Neuronal stem cell (in vitro differentiated cells): ENCODE measurements at regions not wholly inside any gene's neighbourhood (a gene's known extent, or its start where the extent isn't known, plus 50 kb on each side); places are given as distances from the start of the nearest gene placed in this dataset.

ENCODE experiments used
- DNase-seq: peaks from one replicate; pipeline ENCODE4 v3.0.0-alpha.2; 2013; ENCODE audit warnings: low spot score
- H2AFZ ChIP-seq: one replicate; pipeline ENCODE4 v1.6.1; 2013; ENCODE audit warnings: mild to moderate bottlenecking, low read length, inconsistent platforms
- H2AK5ac ChIP-seq: 2 replicates; pipeline ENCODE4 v1.6.1; 2013; ENCODE audit warnings: low read depth, mild to moderate bottlenecking, inconsistent platforms, low read length, moderate library complexity, mixed read lengths
- H2BK120ac ChIP-seq: 2 replicates; pipeline ENCODE4 v1.6.1; 2013; ENCODE audit warnings: low read depth, mild to moderate bottlenecking, inconsistent platforms, low read length, moderate library complexity, mixed read lengths
- H2BK12ac ChIP-seq: one replicate; pipeline ENCODE4 v1.6.1; 2013; ENCODE audit warnings: low read length, inconsistent platforms
- H2BK15ac ChIP-seq: 2 replicates; pipeline ENCODE4 v1.6.1; 2013; ENCODE audit warnings: mild to moderate bottlenecking, low read length, inconsistent platforms, mixed read lengths
- H2BK5ac ChIP-seq: one replicate; pipeline ENCODE4 v1.6.1; 2013; ENCODE audit warnings: inconsistent platforms, mild to moderate bottlenecking, low read length, moderate library complexity
- H3K14ac ChIP-seq: one replicate; pipeline ENCODE4 v1.6.1; 2013; ENCODE audit warnings: low read length, inconsistent platforms
- H3K18ac ChIP-seq: 2 replicates; pipeline ENCODE4 v1.6.1; 2013; ENCODE audit warnings: low read length, inconsistent platforms
- H3K23ac ChIP-seq: 2 replicates; pipeline ENCODE4 v1.6.1; 2013; ENCODE audit warnings: low read depth, mild to moderate bottlenecking, mixed read lengths, low read length, inconsistent platforms; ENCODE audit not compliant: poor library complexity
- H3K27ac ChIP-seq: replicated peaks from 3 replicates; pipeline ENCODE4 v1.5.1; 2013; ENCODE audit warnings: low read length, inconsistent platforms
- H3K27me3 ChIP-seq, 3 experiments: 2 replicates each; pipeline ENCODE4 v1.6.1; 2013; ENCODE audit warnings: low read length in 3 of 3, mild to moderate bottlenecking in 2 of 3, inconsistent platforms in 1 of 3, low read depth in 1 of 3, mixed read lengths in 1 of 3, moderate library complexity in 1 of 3; ENCODE audit not compliant: control insufficient read depth in 3 of 3, insufficient read depth in 3 of 3
- H3K36me3 ChIP-seq, 2 donors: replicated peaks in 1 of 2; 2 replicates each; pipeline ENCODE4 v1.6.1; 2013; ENCODE audit warnings: low read length in 2 of 2; ENCODE audit not compliant: control insufficient read depth in 2 of 2, insufficient read depth in 2 of 2
- H3K4ac ChIP-seq: 2 replicates; pipeline ENCODE4 v1.6.1; 2013; ENCODE audit warnings: inconsistent platforms, mild to moderate bottlenecking, low read length, moderate library complexity
- H3K4me1 ChIP-seq, 2 donors: 1 replicate in 1 of 2; 2 replicates in 1 of 2; pipeline ENCODE4 v1.6.1; 2013; ENCODE audit warnings: low read length in 2 of 2, low read depth in 1 of 2; ENCODE audit not compliant: control insufficient read depth in 2 of 2, insufficient read depth in 1 of 2
- H3K4me2 ChIP-seq: one replicate; pipeline ENCODE4 v1.6.1; 2013; ENCODE audit warnings: mild to moderate bottlenecking, low read length, inconsistent platforms; ENCODE audit not compliant: insufficient read depth, poor library complexity, severe bottlenecking
- H3K4me3 ChIP-seq, 2 donors: 2 replicates each; pipeline ENCODE4 v1.5.1; 2013; ENCODE audit warnings: low read length in 2 of 2, mild to moderate bottlenecking in 2 of 2, inconsistent platforms in 1 of 2, moderate library complexity in 1 of 2
- H3K79me1 ChIP-seq: one replicate; pipeline ENCODE4 v1.6.1; 2013; ENCODE audit warnings: low read depth, mild to moderate bottlenecking, inconsistent platforms, low read length, moderate library complexity
- H3K9ac ChIP-seq: one replicate; pipeline ENCODE4 v1.6.1; 2013; ENCODE audit warnings: mild to moderate bottlenecking, low read depth, low read length, inconsistent platforms; ENCODE audit not compliant: poor library complexity
- H3K9me3 ChIP-seq, 2 donors: replicated peaks in 1 of 2; 2 replicates each; pipeline versions ENCODE3 to v1.6.1; 2013; ENCODE audit warnings: low read length in 2 of 2, mild to moderate bottlenecking in 2 of 2, inconsistent platforms in 1 of 2, low read depth in 1 of 2, mixed read lengths in 1 of 2, moderate library complexity in 1 of 2; ENCODE audit not compliant: control insufficient read depth in 2 of 2, insufficient read depth in 1 of 2
- H4K8ac ChIP-seq: one replicate; pipeline ENCODE4 v1.6.1; 2013; ENCODE audit warnings: low read depth, mild to moderate bottlenecking, inconsistent platforms, low read length, moderate library complexity
- H4K91ac ChIP-seq: one replicate; pipeline ENCODE4 v1.6.1; 2013; ENCODE audit warnings: low read length, low read depth, mild to moderate bottlenecking, inconsistent platforms; ENCODE audit not compliant: poor library complexity
- WGBS, 2 donors: extraction: QIAGEN DNeasy Blood & Tissue Kit; methylation state at CpG; one replicate each; pipeline ENCODE4 v1.1.7; 2013; ENCODE audit warnings: missing lambda C conversion rate in 2 of 2, mixed read lengths in 1 of 2; ENCODE audit not compliant: insufficient read length in 2 of 2, insufficient replicate concordance in 1 of 2; ENCODE audit errors: extremely low coverage in 2 of 2; 5-methylcytosine and 5-hydroxymethylcytosine counted together

- no peak overlapping the region for H3K9ac ChIP-seq
Observed at GRCh38 chr9:115196919-115197318, 79.0 kb upstream of the TNC start.

GRCh38 chr9:115198001-115198400, 80.0 kb upstream of the TNC start:
- peak overlapping the region; percentile 28 for H2AFZ ChIP-seq
- H4K91ac ChIP-seq, result no peak overlapping the region
- H3K14ac ChIP-seq, result no peak overlapping the region
- no peak overlapping the region for H2BK15ac ChIP-seq
- no peak overlapping the region for H2BK120ac ChIP-seq
- H3K79me1 ChIP-seq, result no peaks in the 10 kb centered on the region
- no peak overlapping the region for H3K9ac ChIP-seq
- no peak for DNase-seq
- no CpG with 5 or more reads among the region's 4 CpGs for WGBS, 2 donors
- no peak overlapping the region for H2AK5ac ChIP-seq
- peaks cover 0 to 1% of the 10 kb centered on the region in 2 donors for H3K4me1 ChIP-seq
- no peak overlapping the region for H2BK12ac ChIP-seq
- no peak overlapping the region for H3K18ac ChIP-seq
- no peak overlapping the region for H3K27ac ChIP-seq
- peaks cover 0 to 2% of the 10 kb centered on the region in 2 donors for H3K9me3 ChIP-seq
- no peak overlapping the region for H3K4me2 ChIP-seq
- no peak overlapping the region for H2BK5ac ChIP-seq
- H3K4me3 ChIP-seq, result no peak overlapping the region
- no peaks in the 10 kb centered on the region for H3K27me3 ChIP-seq
- H4K8ac ChIP-seq, result no peak overlapping the region
- no peaks in the 10 kb centered on the region for H3K36me3 ChIP-seq
- H3K4ac ChIP-seq, result no peak overlapping the region
- H3K23ac ChIP-seq, result no peak overlapping the region

More at GRCh38 chr9:115196919-115197318, 79.0 kb upstream of the TNC start:
- H3K4ac ChIP-seq, result no peak overlapping the region
- DNase-seq, result no peak
- H3K23ac ChIP-seq, result no peak overlapping the region
- H2BK120ac ChIP-seq, result no peak overlapping the region
- no peak overlapping the region for H3K14ac ChIP-seq
- H4K91ac ChIP-seq, result no peak overlapping the region
- peaks cover 0 to 1% of the 10 kb centered on the region in 2 donors for H3K4me1 ChIP-seq
- H2AFZ ChIP-seq, result no peak overlapping the region
- no peak overlapping the region for H2BK5ac ChIP-seq
- no peak overlapping the region for H2BK15ac ChIP-seq
- H3K18ac ChIP-seq, result peak overlapping the region; percentile 23
- H3K79me1 ChIP-seq, result no peaks in the 10 kb centered on the region
- H2BK12ac ChIP-seq, result no peak overlapping the region
- H4K8ac ChIP-seq, result no peak overlapping the region
- WGBS, 2 donors, result no CpG with 5 or more reads among the region's 3 CpGs
- no peak overlapping the region for H3K4me2 ChIP-seq
- H2AK5ac ChIP-seq, result no peak overlapping the region
- H3K9me3 ChIP-seq, result peaks cover 0 to 2% of the 10 kb centered on the region in 2 donors
- H3K27me3 ChIP-seq, result no peaks in the 10 kb centered on the region
- H3K36me3 ChIP-seq, result no peaks in the 10 kb centered on the region
- no peak overlapping the region for H3K4me3 ChIP-seq
- no peak overlapping the region for H3K27ac ChIP-seq

- Histone ChIP-seq H2BK5ac (no peak overlapping the region), H4K91ac (no peak overlapping the region), H3K9ac (no peak overlapping the region), H2AK5ac (no peak overlapping the region), H4K8ac (no peak overlapping the region), H3K23ac (no peak overlapping the region), H3K9me3 (no peaks in the 10 kb centered on the region), H3K4me3 (no peak overlapping the region), H3K14ac (no peak overlapping the region), H3K18ac (no peak overlapping the region), H2BK15ac (no peak overlapping the region), H3K4me2 (no peak overlapping the region), H3K27me3 (no peaks in the 10 kb centered on the region), H3K4ac (no peak overlapping the region), H2BK12ac (no peak overlapping the region), H3K79me1 (no peaks in the 10 kb centered on the region), H2AFZ (no peak overlapping the region), H2BK120ac (no peak overlapping the region), H3K4me1 (peaks cover 0 to 1% of the 10 kb centered on the region in 2 donors), H3K27ac (no peak overlapping the region), H3K36me3 (no peaks in the 10 kb centered on the region)
- WGBS, 2 donors, result no CpG with 5 or more reads among the region's 3 CpGs
- no peak for DNase-seq
Observed at GRCh38 chr9:115200711-115201505, 83.0 kb upstream of the TNC start.

GRCh38 chr9:115202181-115202580, 84.2 kb upstream of the TNC start:
- Histone ChIP-seq H2BK12ac (no peak overlapping the region), H2BK15ac (no peak overlapping the region), H3K79me1 (no peaks in the 10 kb centered on the region), H3K36me3 (no peaks in the 10 kb centered on the region), H3K9ac (no peak overlapping the region), H3K27ac (no peak overlapping the region), H3K9me3 (no peaks in the 10 kb centered on the region), H3K18ac (no peak overlapping the region), H3K4me1 (peaks cover 0 to 3% of the 10 kb centered on the region in 2 donors), H3K4me2 (no peak overlapping the region), H3K14ac (no peak overlapping the region), H4K8ac (no peak overlapping the region), H3K23ac (no peak overlapping the region), H2AFZ (no peak overlapping the region), H3K4ac (no peak overlapping the region), H2BK5ac (no peak overlapping the region), H3K27me3 (no peaks in the 10 kb centered on the region), H4K91ac (no peak overlapping the region), H2AK5ac (no peak overlapping the region), H3K4me3 (no peak overlapping the region), H2BK120ac (no peak overlapping the region)
- no CpG with 5 or more reads among the region's 1 CpG for WGBS, 2 donors
- no peak for DNase-seq
